Brain microvascular endothelial cell (primary cell): ENCODE measurements at regions not wholly inside any gene's neighbourhood (a gene's known extent, or its start where the extent isn't known, plus 50 kb on each side); places are given as distances from the start of the nearest gene placed in this dataset.

Experiments
- DNase-seq: peaks from one replicate; pipeline ENCODE4 v3.0.0-alpha.2; 2020
- H3K27ac ChIP-seq: fragments of 250-450 bp; sonication (Bioruptor Pico); 2 replicates; pipeline ENCODE4 v1.5.1; 2020; ENCODE audit warnings: mild to moderate bottlenecking, moderate library complexity
- H3K27me3 ChIP-seq: fragments of 250-450 bp; sonication (Bioruptor Pico); replicated peaks from 2 replicates; pipeline ENCODE4 v1.5.1; 2020; ENCODE audit warnings: mild to moderate bottlenecking
- H3K36me3 ChIP-seq: fragments of 250-450 bp; sonication (Bioruptor Pico); replicated peaks from 2 replicates; pipeline ENCODE4 v1.5.1; 2020; ENCODE audit warnings: mild to moderate bottlenecking
- H3K4me3 ChIP-seq: 2 replicates; pipeline ENCODE4 v1.5.1; 2011; ENCODE audit warnings: low read depth, mild to moderate bottlenecking, control low read depth, low read length, moderate library complexity
- in situ Hi-C: cut with HindIII; loops from 2 replicates; pipeline ENCODE4 v1.10.0; 2017; ENCODE audit warnings: low sequenced_read_pairs, low pct_ligation_motif_present
- TF ChIP-seq, protein P1 (sequence below): IDR thresholded peaks from 2 replicates; pipeline ENCODE4 v1.5.1; 2011; ENCODE audit warnings: low read depth, mild to moderate bottlenecking, moderate library complexity, low read length, control low read depth, inconsistent platforms; ENCODE audit errors: missing control alignments

GRCh38 chr2:48015421-48015820 is 109.1 kb upstream of the FBXO11 start:
- DNase-seq: no peak
- in situ Hi-C loops: no loop called here
- H3K4me3 ChIP-seq: no peak overlapping the region
- no peak overlapping the region for H3K27ac ChIP-seq
- H3K27me3 ChIP-seq: no peaks in the 10 kb centered on the region
- no peaks in the 10 kb centered on the region for H3K36me3 ChIP-seq
- TF ChIP-seq, protein P1, sequence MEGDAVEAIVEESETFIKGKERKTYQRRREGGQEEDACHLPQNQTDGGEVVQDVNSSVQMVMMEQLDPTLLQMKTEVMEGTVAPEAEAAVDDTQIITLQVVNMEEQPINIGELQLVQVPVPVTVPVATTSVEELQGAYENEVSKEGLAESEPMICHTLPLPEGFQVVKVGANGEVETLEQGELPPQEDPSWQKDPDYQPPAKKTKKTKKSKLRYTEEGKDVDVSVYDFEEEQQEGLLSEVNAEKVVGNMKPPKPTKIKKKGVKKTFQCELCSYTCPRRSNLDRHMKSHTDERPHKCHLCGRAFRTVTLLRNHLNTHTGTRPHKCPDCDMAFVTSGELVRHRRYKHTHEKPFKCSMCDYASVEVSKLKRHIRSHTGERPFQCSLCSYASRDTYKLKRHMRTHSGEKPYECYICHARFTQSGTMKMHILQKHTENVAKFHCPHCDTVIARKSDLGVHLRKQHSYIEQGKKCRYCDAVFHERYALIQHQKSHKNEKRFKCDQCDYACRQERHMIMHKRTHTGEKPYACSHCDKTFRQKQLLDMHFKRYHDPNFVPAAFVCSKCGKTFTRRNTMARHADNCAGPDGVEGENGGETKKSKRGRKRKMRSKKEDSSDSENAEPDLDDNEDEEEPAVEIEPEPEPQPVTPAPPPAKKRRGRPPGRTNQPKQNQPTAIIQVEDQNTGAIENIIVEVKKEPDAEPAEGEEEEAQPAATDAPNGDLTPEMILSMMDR: no peak

- no peak overlapping the region for H3K4me3 ChIP-seq
- H3K27ac ChIP-seq: no peak overlapping the region
- no peak for DNase-seq
- TF ChIP-seq, protein P1: peak; percentile 30
- no peaks in the 10 kb centered on the region for H3K27me3 ChIP-seq
- H3K36me3 ChIP-seq: no peaks in the 10 kb centered on the region
- in situ Hi-C loops: no loop called here
These were observed 110.1 kb upstream of the FBXO11 start for GRCh38 chr2:48016225-48017019.

GRCh38 chr2:48017136-48017535 is 110.8 kb upstream of the FBXO11 start:
- Histone ChIP-seq H3K4me3 (no peak overlapping the region), H3K36me3 (no peaks in the 10 kb centered on the region), H3K27ac (no peak overlapping the region), H3K27me3 (no peaks in the 10 kb centered on the region)
- no peak for DNase-seq
- in situ Hi-C loops: no loop called here
- TF ChIP-seq, protein P1: no peak

- no peaks in the 10 kb centered on the region for H3K27me3 ChIP-seq
- no peaks in the 10 kb centered on the region for H3K36me3 ChIP-seq
- DNase-seq: no peak
- H3K4me3 ChIP-seq: no peak overlapping the region
- TF ChIP-seq, protein P1: no peak
- in situ Hi-C loops: no loop called here
- H3K27ac ChIP-seq: no peak overlapping the region
These were observed 112.2 kb upstream of the FBXO11 start for GRCh38 chr2:48018480-48018879.

DNA sequence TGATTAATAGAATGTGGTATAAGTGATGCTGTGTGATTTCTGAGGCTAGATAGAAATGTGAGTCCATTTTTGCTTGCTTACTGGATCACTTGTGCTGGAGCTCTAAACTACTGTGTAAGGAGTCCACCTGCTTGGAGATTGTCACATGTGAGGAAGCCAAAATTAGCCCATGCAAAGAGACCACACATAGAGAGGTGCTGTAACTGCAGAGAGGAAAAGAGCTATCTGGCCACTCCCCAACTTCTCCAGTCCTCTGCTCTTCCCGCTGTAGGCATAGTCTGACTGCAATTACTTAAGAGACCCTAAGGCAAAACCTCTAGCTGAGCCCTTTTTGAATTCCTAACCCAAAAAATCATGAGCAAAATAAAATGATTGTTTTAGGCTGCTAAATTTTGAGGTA is 120.6 kb upstream of the FBXO11 start:
- DNase-seq: no peak
- no peaks in the 10 kb centered on the region for H3K36me3 ChIP-seq
- in situ Hi-C loops: no loop called here
- H3K27ac ChIP-seq: no peak overlapping the region
- TF ChIP-seq, protein P1: no peak
- H3K4me3 ChIP-seq: no peak overlapping the region
- no peaks in the 10 kb centered on the region for H3K27me3 ChIP-seq

DNA sequence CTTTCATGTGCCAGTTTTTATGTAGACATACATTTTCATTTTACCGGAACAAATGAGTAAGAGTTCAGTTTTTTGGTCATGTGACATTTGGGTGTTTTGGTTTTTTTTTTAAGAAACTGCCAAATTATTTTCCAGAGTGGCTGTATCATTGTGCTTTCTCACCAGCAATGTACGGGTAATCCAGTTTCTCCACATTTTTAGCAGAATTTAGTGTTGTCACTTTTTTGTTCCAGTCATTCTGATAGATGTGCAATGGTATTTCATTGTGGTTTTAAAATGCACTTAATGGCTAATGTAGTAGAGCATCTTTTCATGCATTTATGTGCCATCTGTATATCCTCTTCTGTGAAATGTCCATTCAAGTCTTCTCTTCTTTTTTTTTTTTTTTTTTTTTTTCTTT is 126.5 kb upstream of the FBXO11 start:
- in situ Hi-C loops: no loop called here

More for the DNA sequence above, 126.5 kb upstream of the FBXO11 start:
- no peak overlapping the region for H3K27ac ChIP-seq
- H3K27me3 ChIP-seq: no peaks in the 10 kb centered on the region
- DNase-seq: no peak
- TF ChIP-seq, protein P1: no peak
- H3K36me3 ChIP-seq: no peaks in the 10 kb centered on the region
- no peak overlapping the region for H3K4me3 ChIP-seq
